Liver (tissue), 8 donors: ENCODE measurements at regions not wholly inside any gene's neighbourhood (a gene's known extent, or its start where the extent isn't known, plus 50 kb on each side); places are given as distances from the start of the nearest gene placed in this dataset.
"Not testable (repeated sequence)": the region's sequence is repeated elsewhere in the genome, so short reads cannot be mapped to it uniquely, and the experiment has no call there.

Source experiments
- DNase-seq: peaks from one replicate; pipeline ENCODE4 v3.0.0-alpha.2; 2017; ENCODE audit warnings: low spot score
- H3K27ac ChIP-seq, 2 donors: one replicate each; pipeline ENCODE4 v1.7.0; 2013; ENCODE audit warnings: inconsistent platforms in 2 of 2, low read length in 2 of 2, control low read depth in 1 of 2, low read depth in 1 of 2, mild to moderate bottlenecking in 1 of 2
- H3K27me3 ChIP-seq, 4 donors: one replicate each; pipeline versions ENCODE4 v1.6.1 to v1.7.0; 2013; ENCODE audit warnings: low read length in 3 of 4, inconsistent platforms in 1 of 4, mild to moderate bottlenecking in 1 of 4, moderate library complexity in 1 of 4; ENCODE audit not compliant: control insufficient read depth in 4 of 4, insufficient read depth in 4 of 4
- H3K36me3 ChIP-seq, 4 donors: one replicate each; pipeline versions ENCODE4 v1.6.1 to v1.7.0; 2013; ENCODE audit warnings: low read length in 3 of 4, mild to moderate bottlenecking in 3 of 4, low read depth in 1 of 4, moderate library complexity in 1 of 4; ENCODE audit not compliant: control insufficient read depth in 4 of 4, insufficient read depth in 3 of 4
- H3K4me1 ChIP-seq, 4 donors: one replicate each; pipeline versions ENCODE4 v1.6.1 to v1.7.0; 2013; ENCODE audit warnings: low read length in 3 of 4, mild to moderate bottlenecking in 3 of 4, moderate library complexity in 1 of 4; ENCODE audit not compliant: control insufficient read depth in 4 of 4, insufficient read depth in 4 of 4
- H3K4me3 ChIP-seq, 3 donors: one replicate each; pipeline versions ENCODE4 v1.6.1 to v1.7.0; 2013; ENCODE audit warnings: low read length in 3 of 3, control low read depth in 1 of 3, low read depth in 1 of 3, mild to moderate bottlenecking in 1 of 3
- H3K9ac ChIP-seq, 2 donors: one replicate each; pipeline ENCODE4 v1.7.0; 2013; ENCODE audit warnings: low read length in 2 of 2, mild to moderate bottlenecking in 2 of 2, moderate library complexity in 2 of 2, control low read depth in 1 of 2, low read depth in 1 of 2
- H3K9me3 ChIP-seq, 4 donors: one replicate each; pipeline versions ENCODE4 v1.6.1 to v1.7.0; 2013; ENCODE audit warnings: low read length in 3 of 4; ENCODE audit not compliant: control insufficient read depth in 4 of 4
- EGR1 ChIP-seq, 2 donors: IDR thresholded peaks; 2 replicates each; pipeline ENCODE4 v1.6.1; 2016 to 2018; ENCODE audit warnings: antibody characterized with exemption in 2 of 2, low read depth in 2 of 2
- GABPA ChIP-seq, 2 donors: IDR thresholded peaks in 1 of 2; conservative IDR thresholded peaks in 1 of 2; 2 replicates each; pipeline ENCODE4 v1.6.1; 2016; ENCODE audit warnings: antibody characterized with exemption in 2 of 2, mild to moderate bottlenecking in 1 of 2, moderate library complexity in 1 of 2
- HNF4G ChIP-seq: IDR thresholded peaks from 2 replicates; pipeline ENCODE4 v1.6.1; 2016; ENCODE audit warnings: antibody characterized with exemption
- JUND ChIP-seq, 2 donors: IDR thresholded peaks; 2 replicates each; pipeline ENCODE4 v1.6.1; 2016; ENCODE audit warnings: antibody characterized with exemption in 2 of 2
- RAD21 ChIP-seq, 2 donors: IDR thresholded peaks; 2 replicates each; pipeline ENCODE4 v1.6.1; 2016; ENCODE audit warnings: antibody characterized with exemption in 2 of 2, mild to moderate bottlenecking in 2 of 2
- REST ChIP-seq: IDR thresholded peaks from 2 replicates; pipeline ENCODE4 v1.6.1; 2016; ENCODE audit warnings: antibody characterized with exemption, mild to moderate bottlenecking
- RXRA ChIP-seq, 2 donors: IDR thresholded peaks; 2 replicates each; pipeline ENCODE4 v1.6.1; 2017 to 2018; ENCODE audit warnings: antibody characterized with exemption in 2 of 2, mild to moderate bottlenecking in 1 of 2
- SP1 ChIP-seq: IDR thresholded peaks from 2 replicates; pipeline ENCODE4 v1.6.1; 2018; ENCODE audit warnings: antibody characterized with exemption, mild to moderate bottlenecking
- TAF1 ChIP-seq: conservative IDR thresholded peaks from 2 replicates; pipeline ENCODE4 v1.6.1; 2016; ENCODE audit warnings: antibody characterized with exemption, mild to moderate bottlenecking
- YY1 ChIP-seq: IDR thresholded peaks from 2 replicates; pipeline ENCODE4 v1.6.1; 2016; ENCODE audit warnings: antibody characterized with exemption, mild to moderate bottlenecking
- ZBTB33 ChIP-seq: IDR thresholded peaks from 2 replicates; pipeline ENCODE4 v1.6.1; 2016; ENCODE audit warnings: antibody characterized with exemption
- WGBS: extraction: QIAGEN DNeasy Blood & Tissue Kit; methylation state at CpG from one replicate; pipeline ENCODE4 v1.1.7; 2013; 5-methylcytosine and 5-hydroxymethylcytosine counted together
- TF ChIP-seq, protein P1 (sequence below): fragments of 150-350 bp; IDR thresholded peaks from 2 replicates; pipeline ENCODE4 v1.5.1; 2017; ENCODE audit warnings: improper control_type of control experiment, low read depth, low read length; ENCODE audit not compliant: missing input control
- donor health status: healthy.
- donor health status: healthy.
- donor health status: healthy.
- donor health status: healthy.
- donor health status: healthy.

- H3K4me1 ChIP-seq: no peaks in the 10 kb centered on the region
- WGBS: 80% methylated on average over 5 of the region's 5 CpGs
- H3K9ac ChIP-seq: no peak overlapping the region
- no peaks in the 10 kb centered on the region for H3K36me3 ChIP-seq
- H3K9me3 ChIP-seq: peaks cover 0 to 3% (median 0%) of the 10 kb centered on the region in 4 donors
- H3K27me3 ChIP-seq: no peaks in the 10 kb centered on the region
- no peak for DNase-seq
- H3K27ac ChIP-seq: no peak overlapping the region
- no peak overlapping the region for H3K4me3 ChIP-seq
- TF ChIP-seq REST (no peak), GABPA (IDR thresholded peaks at IDR 0.05 in 1 of 2, conservative IDR thresholded peaks at IDR 0.05 in 1 of 2) (no peak), EGR1 (IDR thresholded peaks at IDR 0.05; ENCODE audit: low read depth in 2 of 2) (no peak), HNF4G (no peak), ZBTB33 (no peak), RAD21 (IDR thresholded peaks at IDR 0.05) (no peak), SP1 (no peak), YY1 (no peak), TAF1 (no peak), RXRA (IDR thresholded peaks at IDR 0.05) (no peak), JUND (IDR thresholded peaks at IDR 0.05) (no peak)
- TF ChIP-seq, protein P1, sequence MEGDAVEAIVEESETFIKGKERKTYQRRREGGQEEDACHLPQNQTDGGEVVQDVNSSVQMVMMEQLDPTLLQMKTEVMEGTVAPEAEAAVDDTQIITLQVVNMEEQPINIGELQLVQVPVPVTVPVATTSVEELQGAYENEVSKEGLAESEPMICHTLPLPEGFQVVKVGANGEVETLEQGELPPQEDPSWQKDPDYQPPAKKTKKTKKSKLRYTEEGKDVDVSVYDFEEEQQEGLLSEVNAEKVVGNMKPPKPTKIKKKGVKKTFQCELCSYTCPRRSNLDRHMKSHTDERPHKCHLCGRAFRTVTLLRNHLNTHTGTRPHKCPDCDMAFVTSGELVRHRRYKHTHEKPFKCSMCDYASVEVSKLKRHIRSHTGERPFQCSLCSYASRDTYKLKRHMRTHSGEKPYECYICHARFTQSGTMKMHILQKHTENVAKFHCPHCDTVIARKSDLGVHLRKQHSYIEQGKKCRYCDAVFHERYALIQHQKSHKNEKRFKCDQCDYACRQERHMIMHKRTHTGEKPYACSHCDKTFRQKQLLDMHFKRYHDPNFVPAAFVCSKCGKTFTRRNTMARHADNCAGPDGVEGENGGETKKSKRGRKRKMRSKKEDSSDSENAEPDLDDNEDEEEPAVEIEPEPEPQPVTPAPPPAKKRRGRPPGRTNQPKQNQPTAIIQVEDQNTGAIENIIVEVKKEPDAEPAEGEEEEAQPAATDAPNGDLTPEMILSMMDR: no peak
Measured at GRCh38 chr17:45672792-45673191, 111.3 kb upstream of the CRHR1 start.

DNA sequence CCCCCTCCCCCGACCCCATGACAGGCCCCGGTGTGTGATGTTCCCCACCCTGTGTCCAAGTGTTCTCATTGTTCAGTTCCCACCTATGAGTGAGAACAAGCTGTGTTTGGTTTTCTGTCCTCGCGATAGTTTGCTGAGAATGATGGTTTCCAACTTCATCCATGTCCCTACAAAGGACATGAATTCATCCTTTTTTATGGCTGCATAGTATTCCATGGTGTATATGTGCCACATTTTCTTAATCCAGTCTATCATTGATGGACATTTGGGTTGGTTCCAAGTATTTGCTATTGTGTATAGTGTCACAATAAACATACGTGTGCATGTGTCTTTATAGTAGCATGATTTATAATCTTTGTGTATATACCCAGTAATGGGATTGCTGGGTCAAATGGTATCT is 110.4 kb upstream of the CRHR1 start:
- WGBS: 90% methylated on average over 5 of the region's 5 CpGs
- H3K36me3 ChIP-seq, H3K9ac ChIP-seq, H3K4me3 ChIP-seq, H3K9me3 ChIP-seq, H3K27me3 ChIP-seq, H3K27ac ChIP-seq, H3K4me1 ChIP-seq, DNase-seq: not testable (repeated sequence)
